ENCODE measurements at regions not wholly inside any gene's neighbourhood (a gene's known extent, or its start where the extent isn't known, plus 50 kb on each side); places are given as distances from the start of the nearest gene placed in this dataset.
"Not testable (repeated sequence)": the region's sequence is repeated elsewhere in the genome, so short reads cannot be mapped to it uniquely, and the experiment has no call there.

- CTCF ChIA-PET = no interaction called here
- POLR2A ChIA-PET = no interaction called here
- TF ChIP-seq FOXA1 (IDR thresholded peaks at IDR 0.05) = no peak
- no peak for TF ChIP-seq SP1 (IDR thresholded peaks at IDR 0.05)
- no peak for TF ChIP-seq TARDBP (IDR thresholded peaks at IDR 0.05)
- no peak for TF ChIP-seq NFRKB (IDR thresholded peaks at IDR 0.05)
- TF ChIP-seq L3MBTL2 (conservative IDR thresholded peaks at IDR 0.05) = no peak
- no peak for TF ChIP-seq SUZ12 (IDR thresholded peaks at IDR 0.05)
- no peak for TF ChIP-seq ELF4 (IDR thresholded peaks at IDR 0.05)
- no peak for TF ChIP-seq ARNT (IDR thresholded peaks at IDR 0.05)
- TF ChIP-seq ZNF384 (IDR thresholded peaks at IDR 0.05) = no peak
- TF ChIP-seq HDGF (IDR thresholded peaks at IDR 0.05; ENCODE audit: borderline replicate concordance) = no peak
- TF ChIP-seq BHLHE40 (IDR thresholded peaks at IDR 0.05; ENCODE audit: borderline replicate concordance) = no peak
- TF ChIP-seq FOXM1 (IDR thresholded peaks at IDR 0.05; ENCODE audit: borderline replicate concordance) = no peak
- no peak for TF ChIP-seq CTBP1 (IDR thresholded peaks at IDR 0.05; ENCODE audit: borderline replicate concordance)
- no peak for DNase-seq (ENCODE audit: extremely low spot score)
These were observed 2116.0 kb downstream of the TP53TG3F start for GRCh38 chr16:35575432-35575821.

GRCh38 chr16:35585411-35585810, 2126.0 kb downstream of the TP53TG3F start:
- TF ChIP-seq SUZ12 (IDR thresholded peaks at IDR 0.05) = no peak
- TF ChIP-seq PKNOX1 (IDR thresholded peaks at IDR 0.05) = no peak
- TF ChIP-seq FOXM1 (IDR thresholded peaks at IDR 0.05; ENCODE audit: borderline replicate concordance) = no peak
- no peak for TF ChIP-seq HDGF (IDR thresholded peaks at IDR 0.05; ENCODE audit: borderline replicate concordance)
- no peak for TF ChIP-seq NFRKB (IDR thresholded peaks at IDR 0.05)
- no peak for TF ChIP-seq BHLHE40 (IDR thresholded peaks at IDR 0.05; ENCODE audit: borderline replicate concordance)
- no peak for TF ChIP-seq ZNF384 (IDR thresholded peaks at IDR 0.05)
- TF ChIP-seq FOXA1 (IDR thresholded peaks at IDR 0.05) = no peak
- no peak for TF ChIP-seq TARDBP (IDR thresholded peaks at IDR 0.05)
- no peak for TF ChIP-seq FOXK2 (IDR thresholded peaks at IDR 0.05)
- TF ChIP-seq L3MBTL2 (conservative IDR thresholded peaks at IDR 0.05) = no peak
- TF ChIP-seq ELF4 (IDR thresholded peaks at IDR 0.05) = no peak
- no peak for TF ChIP-seq CTBP1 (IDR thresholded peaks at IDR 0.05; ENCODE audit: borderline replicate concordance)
- TF ChIP-seq ARNT (IDR thresholded peaks at IDR 0.05) = no peak
- TF ChIP-seq LEF1 (IDR thresholded peaks at IDR 0.05; ENCODE audit: borderline replicate concordance) = no peak
- POLR2A ChIA-PET = no interaction called here

GRCh38 chr16:35590913-35591312, 2131.5 kb downstream of the TP53TG3F start:
- CTCF ChIA-PET; POLR2A ChIA-PET; DNase-seq (ENCODE audit: extremely low spot score): not testable (repeated sequence)

More at GRCh38 chr16:35585411-35585810, 2126.0 kb downstream of the TP53TG3F start:
- no peak for DNase-seq (ENCODE audit: extremely low spot score)
- CTCF ChIA-PET = no interaction called here

GRCh38 chr16:35596467-35596866, 2137.1 kb downstream of the TP53TG3F start:
- CTCF ChIA-PET = no interaction called here
- no peak for DNase-seq (ENCODE audit: extremely low spot score)
- POLR2A ChIA-PET = no interaction called here
- no peak for TF ChIP-seq SUZ12 (IDR thresholded peaks at IDR 0.05)
- TF ChIP-seq CTBP1 (IDR thresholded peaks at IDR 0.05; ENCODE audit: borderline replicate concordance) = no peak
- no peak for TF ChIP-seq BHLHE40 (IDR thresholded peaks at IDR 0.05; ENCODE audit: borderline replicate concordance)
- no peak for TF ChIP-seq ZNF384 (IDR thresholded peaks at IDR 0.05)
- TF ChIP-seq L3MBTL2 (conservative IDR thresholded peaks at IDR 0.05) = no peak
- no peak for TF ChIP-seq ARNT (IDR thresholded peaks at IDR 0.05)
- TF ChIP-seq NFRKB (IDR thresholded peaks at IDR 0.05) = no peak
- TF ChIP-seq HDGF (IDR thresholded peaks at IDR 0.05; ENCODE audit: borderline replicate concordance) = no peak
- TF ChIP-seq FOXM1 (IDR thresholded peaks at IDR 0.05; ENCODE audit: borderline replicate concordance) = no peak

GRCh38 chr16:35598696-35599332, 2139.4 kb downstream of the TP53TG3F start:
- ChIA-PET POLR2A (no interaction called here), CTCF (no interaction called here)
- no peak for TF ChIP-seq ARNT (IDR thresholded peaks at IDR 0.05)
- TF ChIP-seq TARDBP (IDR thresholded peaks at IDR 0.05) = no peak
- TF ChIP-seq ZNF384 (IDR thresholded peaks at IDR 0.05) = no peak
- no peak for TF ChIP-seq HDGF (IDR thresholded peaks at IDR 0.05; ENCODE audit: borderline replicate concordance)
- no peak for TF ChIP-seq NFRKB (IDR thresholded peaks at IDR 0.05)
- no peak for TF ChIP-seq FOXM1 (IDR thresholded peaks at IDR 0.05; ENCODE audit: borderline replicate concordance)
- TF ChIP-seq BHLHE40 (IDR thresholded peaks at IDR 0.05; ENCODE audit: borderline replicate concordance) = no peak
- no peak for TF ChIP-seq L3MBTL2 (conservative IDR thresholded peaks at IDR 0.05)
- TF ChIP-seq ELF4 (IDR thresholded peaks at IDR 0.05) = no peak
- no peak for TF ChIP-seq PKNOX1 (IDR thresholded peaks at IDR 0.05)
- TF ChIP-seq SUZ12 (IDR thresholded peaks at IDR 0.05) = no peak
- TF ChIP-seq LEF1 (IDR thresholded peaks at IDR 0.05; ENCODE audit: borderline replicate concordance) = no peak
- no peak for TF ChIP-seq CTBP1 (IDR thresholded peaks at IDR 0.05; ENCODE audit: borderline replicate concordance)
- no peak for TF ChIP-seq SP1 (IDR thresholded peaks at IDR 0.05)
- TF ChIP-seq FOXA1 (IDR thresholded peaks at IDR 0.05) = no peak
- TF ChIP-seq FOXK2 (IDR thresholded peaks at IDR 0.05) = no peak
- DNase-seq (ENCODE audit: extremely low spot score) = no peak

- POLR2A ChIA-PET = no interaction called here
- CTCF ChIA-PET = no interaction called here
- TF ChIP-seq BHLHE40 (IDR thresholded peaks at IDR 0.05; ENCODE audit: borderline replicate concordance) (no peak), PKNOX1 (IDR thresholded peaks at IDR 0.05) (no peak), HDGF (IDR thresholded peaks at IDR 0.05; ENCODE audit: borderline replicate concordance) (no peak), TARDBP (IDR thresholded peaks at IDR 0.05) (no peak)
- DNase-seq (ENCODE audit: extremely low spot score) = no peak
These were observed 2140.2 kb downstream of the TP53TG3F start for GRCh38 chr16:35599429-35600160.

- DNase-seq (ENCODE audit: extremely low spot score); CTCF ChIA-PET; POLR2A ChIA-PET: not testable (repeated sequence)
These were observed 2140.7 kb downstream of the TP53TG3F start for GRCh38 chr16:35600161-35600555.

All from HEK293T (cell line).